PC-3 (cell line): ENCODE measurements at regions not wholly inside any gene's neighbourhood (a gene's known extent, or its start where the extent isn't known, plus 50 kb on each side); places are given as distances from the start of the nearest gene placed in this dataset.

Experiments used
- EZH2 ChIP-seq: fragments of 300-600 bp; sonication (generic); IDR thresholded peaks from one replicate; pipeline ENCODE4 v1.6.1; 2017; ENCODE audit warnings: antibody characterized with exemption, mild to moderate bottlenecking, low read length; ENCODE audit not compliant: unreplicated experiment
- TF ChIP-seq, protein P1 (sequence below): fragments of 300-600 bp; sonication (generic); conservative IDR thresholded peaks from 2 replicates; pipeline ENCODE4 v1.5.1; 2017; ENCODE audit warnings: antibody characterized with exemption, low read depth, mild to moderate bottlenecking, low read length

DNA sequence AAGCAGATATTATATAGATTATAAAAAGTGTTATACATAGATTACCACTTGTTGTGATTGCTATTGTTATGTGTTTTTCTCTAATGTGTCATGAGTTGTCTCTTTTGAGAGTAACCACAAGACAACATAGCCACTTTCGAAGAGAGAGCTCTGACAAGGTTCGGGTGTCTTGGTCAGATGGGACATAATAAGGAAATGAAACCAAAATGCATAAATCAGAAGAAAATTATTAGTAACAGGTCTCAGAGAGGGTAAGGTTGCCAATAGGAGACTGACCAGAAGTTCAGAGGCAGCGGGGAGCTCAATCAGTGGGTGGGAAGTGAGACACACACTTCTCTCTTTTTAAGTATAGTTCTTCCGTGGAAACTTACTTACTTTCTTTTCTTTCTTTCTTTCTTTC lies 639.2 kb upstream of the POT1 start:
- TF ChIP-seq, protein P1, sequence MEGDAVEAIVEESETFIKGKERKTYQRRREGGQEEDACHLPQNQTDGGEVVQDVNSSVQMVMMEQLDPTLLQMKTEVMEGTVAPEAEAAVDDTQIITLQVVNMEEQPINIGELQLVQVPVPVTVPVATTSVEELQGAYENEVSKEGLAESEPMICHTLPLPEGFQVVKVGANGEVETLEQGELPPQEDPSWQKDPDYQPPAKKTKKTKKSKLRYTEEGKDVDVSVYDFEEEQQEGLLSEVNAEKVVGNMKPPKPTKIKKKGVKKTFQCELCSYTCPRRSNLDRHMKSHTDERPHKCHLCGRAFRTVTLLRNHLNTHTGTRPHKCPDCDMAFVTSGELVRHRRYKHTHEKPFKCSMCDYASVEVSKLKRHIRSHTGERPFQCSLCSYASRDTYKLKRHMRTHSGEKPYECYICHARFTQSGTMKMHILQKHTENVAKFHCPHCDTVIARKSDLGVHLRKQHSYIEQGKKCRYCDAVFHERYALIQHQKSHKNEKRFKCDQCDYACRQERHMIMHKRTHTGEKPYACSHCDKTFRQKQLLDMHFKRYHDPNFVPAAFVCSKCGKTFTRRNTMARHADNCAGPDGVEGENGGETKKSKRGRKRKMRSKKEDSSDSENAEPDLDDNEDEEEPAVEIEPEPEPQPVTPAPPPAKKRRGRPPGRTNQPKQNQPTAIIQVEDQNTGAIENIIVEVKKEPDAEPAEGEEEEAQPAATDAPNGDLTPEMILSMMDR: no peak
- no peak for TF ChIP-seq EZH2
